ENCODE measurements at regions not wholly inside any gene's neighbourhood (a gene's known extent, or its start where the extent isn't known, plus 50 kb on each side); places are given as distances from the start of the nearest gene placed in this dataset.

- peaks cover 18 to 24% of the 10 kb centered on the region in 2 experiments for H3K4me1 ChIP-seq (ENCODE audit: control insufficient read depth in 1 of 2, insufficient read depth in 2 of 2, low read depth in 1 of 2, low read length in 1 of 2)
- peaks cover 23% of the 10 kb centered on the region for H3F3A ChIP-seq (replicated peaks; ENCODE audit: insufficient read depth)
- H3K27me3 ChIP-seq (ENCODE audit: insufficient read depth), result no peaks in the 10 kb centered on the region
- H3K4me2 ChIP-seq, result no peak overlapping the region
- no peaks in the 10 kb centered on the region for H3K9me2 ChIP-seq
- CTCF ChIA-PET, result interaction anchor here (0.5 to 4.1 kb wide), 10 partner anchors 13 to 119 kb away, joined by 3 to 27 read pairs (median 4); no protein-coding TSS in a partner anchor
- H3K9me3 ChIP-seq, result no peaks in the 10 kb centered on the region
- no peaks in the 10 kb centered on the region for H3K79me2 ChIP-seq (ENCODE audit: insufficient read depth)
- 90% methylated on average over 10 of the region's 10 CpGs for WGBS (ENCODE audit: low lambda C conversion rate)
- no peak overlapping the region for H2AFZ ChIP-seq (ENCODE audit: low read depth)
- TF ChIP-seq JUND (IDR thresholded peaks at IDR 0.05) (no peak), SMC3 (IDR thresholded peaks at IDR 0.05; ENCODE audit: low read depth, low read length) (no peak), EZH2phosphoT487 (IDR thresholded peaks at IDR 0.05; ENCODE audit: borderline replicate concordance, low read depth) (no peak), SIN3A (IDR thresholded peaks at IDR 0.05; ENCODE audit: borderline replicate concordance, low read depth, low read length) (no peak), RFX5 (IDR thresholded peaks at IDR 0.05; ENCODE audit: low read length) (no peak), RAD21 (IDR thresholded peaks at IDR 0.05; ENCODE audit: low read length) (no peak), MXI1 (IDR thresholded peaks at IDR 0.05; ENCODE audit: low read depth, low read length) (no peak), GATA2 (CRISPR knock-in tag; IDR thresholded peaks at IDR 0.05) (no peak), EP300 (IDR thresholded peaks at IDR 0.05; ENCODE audit: borderline replicate concordance in 1 of 2, low read depth in 1 of 2, low read length in 1 of 2) (no peak), PBX3 (IDR thresholded peaks at IDR 0.05) (no peak), GABPA (IDR thresholded peaks at IDR 0.05; ENCODE audit: low read depth) (no peak), NFIC (IDR thresholded peaks at IDR 0.05; ENCODE audit: borderline replicate concordance) (no peak)
- TF ChIP-seq, protein P1, sequence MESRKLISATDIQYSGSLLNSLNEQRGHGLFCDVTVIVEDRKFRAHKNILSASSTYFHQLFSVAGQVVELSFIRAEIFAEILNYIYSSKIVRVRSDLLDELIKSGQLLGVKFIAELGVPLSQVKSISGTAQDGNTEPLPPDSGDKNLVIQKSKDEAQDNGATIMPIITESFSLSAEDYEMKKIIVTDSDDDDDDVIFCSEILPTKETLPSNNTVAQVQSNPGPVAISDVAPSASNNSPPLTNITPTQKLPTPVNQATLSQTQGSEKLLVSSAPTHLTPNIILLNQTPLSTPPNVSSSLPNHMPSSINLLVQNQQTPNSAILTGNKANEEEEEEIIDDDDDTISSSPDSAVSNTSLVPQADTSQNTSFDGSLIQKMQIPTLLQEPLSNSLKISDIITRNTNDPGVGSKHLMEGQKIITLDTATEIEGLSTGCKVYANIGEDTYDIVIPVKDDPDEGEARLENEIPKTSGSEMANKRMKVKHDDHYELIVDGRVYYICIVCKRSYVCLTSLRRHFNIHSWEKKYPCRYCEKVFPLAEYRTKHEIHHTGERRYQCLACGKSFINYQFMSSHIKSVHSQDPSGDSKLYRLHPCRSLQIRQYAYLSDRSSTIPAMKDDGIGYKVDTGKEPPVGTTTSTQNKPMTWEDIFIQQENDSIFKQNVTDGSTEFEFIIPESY (IDR thresholded peaks at IDR 0.05; ENCODE audit: borderline replicate concordance, low read depth), result no peak
- TF ChIP-seq, protein P2, sequence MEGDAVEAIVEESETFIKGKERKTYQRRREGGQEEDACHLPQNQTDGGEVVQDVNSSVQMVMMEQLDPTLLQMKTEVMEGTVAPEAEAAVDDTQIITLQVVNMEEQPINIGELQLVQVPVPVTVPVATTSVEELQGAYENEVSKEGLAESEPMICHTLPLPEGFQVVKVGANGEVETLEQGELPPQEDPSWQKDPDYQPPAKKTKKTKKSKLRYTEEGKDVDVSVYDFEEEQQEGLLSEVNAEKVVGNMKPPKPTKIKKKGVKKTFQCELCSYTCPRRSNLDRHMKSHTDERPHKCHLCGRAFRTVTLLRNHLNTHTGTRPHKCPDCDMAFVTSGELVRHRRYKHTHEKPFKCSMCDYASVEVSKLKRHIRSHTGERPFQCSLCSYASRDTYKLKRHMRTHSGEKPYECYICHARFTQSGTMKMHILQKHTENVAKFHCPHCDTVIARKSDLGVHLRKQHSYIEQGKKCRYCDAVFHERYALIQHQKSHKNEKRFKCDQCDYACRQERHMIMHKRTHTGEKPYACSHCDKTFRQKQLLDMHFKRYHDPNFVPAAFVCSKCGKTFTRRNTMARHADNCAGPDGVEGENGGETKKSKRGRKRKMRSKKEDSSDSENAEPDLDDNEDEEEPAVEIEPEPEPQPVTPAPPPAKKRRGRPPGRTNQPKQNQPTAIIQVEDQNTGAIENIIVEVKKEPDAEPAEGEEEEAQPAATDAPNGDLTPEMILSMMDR (IDR thresholded peaks at IDR 0.05), result no peak
- POLR2A ChIA-PET, result no interaction called here
- H3K27ac ChIP-seq (ENCODE audit: low read depth in 2 of 2, low read length in 1 of 2), result no peak overlapping the region
- no peaks in the 10 kb centered on the region for H3K36me3 ChIP-seq (replicated peaks in 1 of 2; ENCODE audit: control insufficient read depth in 1 of 2, insufficient read depth in 2 of 2, low read length in 1 of 2)
- no peak overlapping the region for H3K9ac ChIP-seq
- H4K20me1 ChIP-seq (ENCODE audit: insufficient read depth), result no peaks in the 10 kb centered on the region
- no peak for DNase-seq
- H3K4me3 ChIP-seq (ENCODE audit: low read depth in 2 of 2, low read length in 1 of 2), result no peak overlapping the region
Measured at GRCh38 chr11:13225038-13226001, 52.3 kb upstream of the BMAL1 start.

Data from SK-N-SH (cell line).